Kidney epithelial cell (primary cell): ENCODE measurements at regions not wholly inside any gene's neighbourhood (a gene's known extent, or its start where the extent isn't known, plus 50 kb on each side); places are given as distances from the start of the nearest gene placed in this dataset.
A peak's percentile ranks its signal among the peaks of the same experiment; 100 is the strongest.

ENCODE experiments used
- DNase-seq: peaks from one replicate; pipeline ENCODE4 v3.0.0-alpha.2; 2010; ENCODE audit warnings: low read depth
- H3K27me3 ChIP-seq: 2 replicates; pipeline ENCODE4 v1.6.0; 2011; ENCODE audit warnings: low read length; ENCODE audit not compliant: control insufficient read depth, insufficient read depth
- H3K36me3 ChIP-seq: 2 replicates; pipeline ENCODE4 v1.5.1; 2011; ENCODE audit warnings: low read length; ENCODE audit not compliant: control insufficient read depth, insufficient read depth
- H3K4me3 ChIP-seq: 2 replicates; pipeline ENCODE4 v1.5.1; 2011; ENCODE audit warnings: low read depth, mild to moderate bottlenecking, control low read depth, low read length
- TF ChIP-seq, protein P1 (sequence below): IDR thresholded peaks from 2 replicates; pipeline ENCODE4 v1.5.1; 2011; ENCODE audit warnings: mild to moderate bottlenecking, moderate library complexity, low read length, control low read depth, inconsistent platforms; ENCODE audit not compliant: insufficient read depth, poor library complexity, severe bottlenecking

DNA sequence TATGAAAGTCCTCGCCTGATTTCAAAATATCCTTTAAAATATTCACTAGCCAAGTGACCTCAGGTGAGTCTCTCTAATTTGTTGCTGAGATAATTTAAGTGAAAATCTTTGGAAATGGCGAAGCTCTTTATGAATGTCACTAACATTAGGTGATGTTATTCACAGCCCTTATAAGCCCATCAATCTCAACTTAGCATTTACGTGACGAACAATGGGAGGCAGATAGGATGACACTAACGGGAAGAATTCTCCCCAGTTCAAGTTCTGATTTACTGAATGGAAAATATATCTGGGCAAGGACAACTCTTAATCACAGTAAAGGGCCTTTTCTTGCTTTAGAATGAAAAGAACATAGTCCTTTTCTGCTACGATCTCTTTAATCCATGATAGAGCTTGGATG lies 378.7 kb downstream of the LIG4 start:
- no peak for DNase-seq
- Histone ChIP-seq H3K4me3 (no peak overlapping the region), H3K27me3 (no peaks in the 10 kb centered on the region), H3K36me3 (no peaks in the 10 kb centered on the region)
- TF ChIP-seq, protein P1, sequence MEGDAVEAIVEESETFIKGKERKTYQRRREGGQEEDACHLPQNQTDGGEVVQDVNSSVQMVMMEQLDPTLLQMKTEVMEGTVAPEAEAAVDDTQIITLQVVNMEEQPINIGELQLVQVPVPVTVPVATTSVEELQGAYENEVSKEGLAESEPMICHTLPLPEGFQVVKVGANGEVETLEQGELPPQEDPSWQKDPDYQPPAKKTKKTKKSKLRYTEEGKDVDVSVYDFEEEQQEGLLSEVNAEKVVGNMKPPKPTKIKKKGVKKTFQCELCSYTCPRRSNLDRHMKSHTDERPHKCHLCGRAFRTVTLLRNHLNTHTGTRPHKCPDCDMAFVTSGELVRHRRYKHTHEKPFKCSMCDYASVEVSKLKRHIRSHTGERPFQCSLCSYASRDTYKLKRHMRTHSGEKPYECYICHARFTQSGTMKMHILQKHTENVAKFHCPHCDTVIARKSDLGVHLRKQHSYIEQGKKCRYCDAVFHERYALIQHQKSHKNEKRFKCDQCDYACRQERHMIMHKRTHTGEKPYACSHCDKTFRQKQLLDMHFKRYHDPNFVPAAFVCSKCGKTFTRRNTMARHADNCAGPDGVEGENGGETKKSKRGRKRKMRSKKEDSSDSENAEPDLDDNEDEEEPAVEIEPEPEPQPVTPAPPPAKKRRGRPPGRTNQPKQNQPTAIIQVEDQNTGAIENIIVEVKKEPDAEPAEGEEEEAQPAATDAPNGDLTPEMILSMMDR = no peak

GRCh38 chr13:107835339-107836018 lies 379.9 kb downstream of the LIG4 start:
- DNase-seq = peak; percentile 85

DNA sequence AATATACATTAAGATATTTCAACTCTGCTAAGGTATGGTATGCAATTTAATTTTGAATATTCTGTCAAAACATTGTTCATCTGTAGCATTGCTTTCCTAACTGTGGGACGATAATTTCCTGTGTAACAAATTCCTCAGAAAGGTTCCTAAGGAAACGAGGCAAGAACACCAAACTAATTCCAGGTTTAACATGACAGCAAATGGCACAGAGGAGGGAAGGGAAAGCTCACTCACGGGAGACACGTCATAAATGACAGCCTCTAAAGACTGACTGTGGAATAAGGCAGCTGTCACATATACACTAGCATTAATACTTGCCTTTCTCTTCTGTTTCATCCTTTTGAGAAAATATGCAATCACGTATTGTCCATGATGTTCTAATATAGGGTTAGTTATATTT lies 380.6 kb downstream of the LIG4 start:
- Histone ChIP-seq H3K27me3 (no peaks in the 10 kb centered on the region), H3K4me3 (no peak overlapping the region), H3K36me3 (no peaks in the 10 kb centered on the region)
- no peak for DNase-seq
- TF ChIP-seq, protein P1 = no peak

More at GRCh38 chr13:107835339-107836018, 379.9 kb downstream of the LIG4 start:
- Histone ChIP-seq H3K4me3 (no peak overlapping the region), H3K27me3 (no peaks in the 10 kb centered on the region), H3K36me3 (no peaks in the 10 kb centered on the region)
- TF ChIP-seq, protein P1 = no peak

GRCh38 chr13:107834281-107834680 lies 381.1 kb downstream of the LIG4 start:
- no peak for DNase-seq
- TF ChIP-seq, protein P1 = no peak

DNA sequence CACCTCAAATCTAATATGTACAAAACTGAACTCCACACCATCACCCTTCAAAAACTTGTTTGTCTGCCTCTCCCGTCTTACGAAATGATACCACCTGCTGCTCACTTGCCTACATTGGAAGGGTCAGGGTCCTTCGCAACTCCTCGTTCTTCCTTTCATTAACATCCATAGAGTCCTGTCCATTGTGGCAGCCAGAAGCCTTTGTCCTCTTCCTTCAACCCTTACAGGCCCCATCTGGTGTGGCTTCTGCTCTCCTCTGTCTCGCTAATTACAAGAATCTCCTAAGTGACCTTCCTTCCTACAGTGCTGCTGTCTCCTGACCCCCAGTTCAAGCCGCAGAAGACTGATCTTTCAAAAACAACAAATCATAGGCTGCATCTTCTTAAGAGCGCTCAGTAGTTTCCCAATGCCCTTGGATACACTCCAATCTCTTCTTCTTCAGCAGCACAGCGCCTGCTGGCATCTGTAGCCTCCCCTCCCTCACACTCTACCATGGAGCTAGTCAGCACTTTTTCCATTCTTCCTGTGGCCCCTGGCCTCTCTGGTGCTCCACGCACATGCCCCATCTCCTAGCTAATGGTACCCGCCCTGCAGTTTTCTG lies 382.7 kb downstream of the LIG4 start:
- H3K27me3 ChIP-seq = no peaks in the 10 kb centered on the region
- TF ChIP-seq, protein P1 = no peak
- no peak for DNase-seq

More at GRCh38 chr13:107834281-107834680, 381.1 kb downstream of the LIG4 start:
- Histone ChIP-seq H3K36me3 (no peaks in the 10 kb centered on the region), H3K4me3 (no peak overlapping the region), H3K27me3 (no peaks in the 10 kb centered on the region)

More for the DNA sequence above, 382.7 kb downstream of the LIG4 start:
- H3K4me3 ChIP-seq = no peak overlapping the region
- no peaks in the 10 kb centered on the region for H3K36me3 ChIP-seq
